ENCODE measurements at regions not wholly inside any gene's neighbourhood (a gene's known extent, or its start where the extent isn't known, plus 50 kb on each side); places are given as distances from the start of the nearest gene placed in this dataset.

GRCh38 chr3:115359536-115359935 lies 212.4 kb upstream of the ZBTB20 start:
- no peaks in the 10 kb centered on the region for H3K36me3 ChIP-seq
- no peaks in the 10 kb centered on the region for H3K27me3 ChIP-seq (replicated peaks)
- H3K4me1 ChIP-seq (replicated peaks), result 0 out of 2 replicates have a peak, but pooled peaks cover 6% of the 10 kb centered on the region
- H3K27ac ChIP-seq, result no peak overlapping the region
- H3K4me3 ChIP-seq, result no peak overlapping the region
- DNase-seq (ENCODE audit: low read depth in 1 of 2, low spot score in 2 of 2), result peak in 1 of 2 experiments; percentile 2
- no peaks in the 10 kb centered on the region for H3K9me3 ChIP-seq (replicated peaks)

GRCh38 chr3:115361806-115362205 lies 214.7 kb upstream of the ZBTB20 start:
- Histone ChIP-seq H3K4me1 (replicated peaks) (0 out of 2 replicates have a peak, but pooled peaks cover 6% of the 10 kb centered on the region), H3K36me3 (no peaks in the 10 kb centered on the region), H3K27ac (no peak overlapping the region), H3K27me3 (replicated peaks) (no peaks in the 10 kb centered on the region), H3K9me3 (replicated peaks) (no peaks in the 10 kb centered on the region), H3K4me3 (no peak overlapping the region)
- DNase-seq (ENCODE audit: low read depth in 1 of 2, low spot score in 2 of 2), result no peak

- no peaks in the 10 kb centered on the region for H3K36me3 ChIP-seq
- H3K9me3 ChIP-seq (replicated peaks), result no peaks in the 10 kb centered on the region
- DNase-seq (ENCODE audit: low read depth in 1 of 2, low spot score in 2 of 2), result no peak
- no peak overlapping the region for H3K4me3 ChIP-seq
- 0 out of 2 replicates have a peak, but pooled peaks cover 6% of the 10 kb centered on the region for H3K4me1 ChIP-seq (replicated peaks)
- no peaks in the 10 kb centered on the region for H3K27me3 ChIP-seq (replicated peaks)
- H3K27ac ChIP-seq, result no peak overlapping the region
Observed at GRCh38 chr3:115363071-115363470, 216.0 kb upstream of the ZBTB20 start.

GRCh38 chr3:115369021-115369420 lies 221.9 kb upstream of the ZBTB20 start:
- Histone ChIP-seq H3K9me3 (replicated peaks) (no peaks in the 10 kb centered on the region), H3K27me3 (replicated peaks) (no peaks in the 10 kb centered on the region), H3K36me3 (no peaks in the 10 kb centered on the region), H3K27ac (no peak overlapping the region), H3K4me3 (no peak overlapping the region), H3K4me1 (replicated peaks) (no peaks in the 10 kb centered on the region)
- DNase-seq (ENCODE audit: low read depth in 1 of 2, low spot score in 2 of 2), result no peak

- Histone ChIP-seq H3K27ac (no peak overlapping the region), H3K4me3 (no peak overlapping the region), H3K27me3 (replicated peaks) (no peaks in the 10 kb centered on the region), H3K4me1 (replicated peaks) (no peaks in the 10 kb centered on the region), H3K9me3 (replicated peaks) (no peaks in the 10 kb centered on the region), H3K36me3 (no peaks in the 10 kb centered on the region)
- DNase-seq (ENCODE audit: low read depth in 1 of 2, low spot score in 2 of 2), result no peak
Observed at GRCh38 chr3:115375362-115375761, 228.3 kb upstream of the ZBTB20 start.

- H3K27me3 ChIP-seq (replicated peaks), result no peaks in the 10 kb centered on the region
- no peak for DNase-seq (ENCODE audit: low read depth in 1 of 2, low spot score in 2 of 2)
- H3K9me3 ChIP-seq (replicated peaks), result no peaks in the 10 kb centered on the region
- H3K4me1 ChIP-seq (replicated peaks), result peaks cover 8% of the 10 kb centered on the region; the same call in 1 of the 2 replicates
- no peak overlapping the region for H3K4me3 ChIP-seq
- H3K36me3 ChIP-seq, result no peaks in the 10 kb centered on the region
- no peak overlapping the region for H3K27ac ChIP-seq
Observed at GRCh38 chr3:115380883-115381572, 233.9 kb upstream of the ZBTB20 start.

- Histone ChIP-seq H3K27me3 (replicated peaks) (no peaks in the 10 kb centered on the region), H3K36me3 (no peaks in the 10 kb centered on the region), H3K4me1 (replicated peaks) (peaks cover 8% of the 10 kb centered on the region; the same call in 1 of the 2 replicates), H3K4me3 (no peak overlapping the region), H3K27ac (no peak overlapping the region), H3K9me3 (replicated peaks) (no peaks in the 10 kb centered on the region)
- no peak for DNase-seq (ENCODE audit: low read depth in 1 of 2, low spot score in 2 of 2)
Observed at GRCh38 chr3:115381573-115381912, 234.5 kb upstream of the ZBTB20 start.

GRCh38 chr3:115381931-115382330 lies 234.8 kb upstream of the ZBTB20 start:
- DNase-seq (ENCODE audit: low read depth in 1 of 2, low spot score in 2 of 2), result no peak
- Histone ChIP-seq H3K4me3 (no peak overlapping the region), H3K9me3 (replicated peaks) (no peaks in the 10 kb centered on the region), H3K27ac (no peak overlapping the region), H3K27me3 (replicated peaks) (no peaks in the 10 kb centered on the region), H3K36me3 (no peaks in the 10 kb centered on the region), H3K4me1 (replicated peaks) (peaks cover 8% of the 10 kb centered on the region; the same call in 1 of the 2 replicates)

- no peak for DNase-seq (ENCODE audit: low read depth in 1 of 2, low spot score in 2 of 2)
- H3K27me3 ChIP-seq (replicated peaks), result no peaks in the 10 kb centered on the region
- no peaks in the 10 kb centered on the region for H3K9me3 ChIP-seq (replicated peaks)
- no peaks in the 10 kb centered on the region for H3K36me3 ChIP-seq
- H3K27ac ChIP-seq, result no peak overlapping the region
- no peak overlapping the region for H3K4me3 ChIP-seq
- peaks cover 13% of the 10 kb centered on the region; the same call in 1 of the 2 replicates for H3K4me1 ChIP-seq (replicated peaks)
Observed at GRCh38 chr3:115384381-115384780, 237.3 kb upstream of the ZBTB20 start.

- Histone ChIP-seq H3K4me3 (no peak overlapping the region), H3K4me1 (replicated peaks) (peaks cover 13% of the 10 kb centered on the region; the same call in 1 of the 2 replicates), H3K27ac (no peak overlapping the region), H3K27me3 (replicated peaks) (no peaks in the 10 kb centered on the region), H3K36me3 (no peaks in the 10 kb centered on the region), H3K9me3 (replicated peaks) (no peaks in the 10 kb centered on the region)
- no peak for DNase-seq (ENCODE audit: low read depth in 1 of 2, low spot score in 2 of 2)
Observed at GRCh38 chr3:115385774-115386730, 237.3 kb upstream of the GAP43 start.

GRCh38 chr3:115388166-115388565 lies 235.1 kb upstream of the GAP43 start:
- DNase-seq (ENCODE audit: low read depth in 1 of 2, low spot score in 2 of 2), result peak in 1 of 2 experiments; percentile 4
- Histone ChIP-seq H3K4me3 (no peak overlapping the region), H3K27me3 (replicated peaks) (no peaks in the 10 kb centered on the region), H3K36me3 (no peaks in the 10 kb centered on the region), H3K9me3 (replicated peaks) (no peaks in the 10 kb centered on the region), H3K27ac (no peak overlapping the region), H3K4me1 (replicated peaks) (peaks cover 13% of the 10 kb centered on the region; the same call in 1 of the 2 replicates)

- no peak for DNase-seq (ENCODE audit: low read depth in 1 of 2, low spot score in 2 of 2)
- Histone ChIP-seq H3K4me3 (no peak overlapping the region), H3K27me3 (replicated peaks) (no peaks in the 10 kb centered on the region), H3K36me3 (no peaks in the 10 kb centered on the region), H3K9me3 (replicated peaks) (no peaks in the 10 kb centered on the region), H3K27ac (no peak overlapping the region), H3K4me1 (replicated peaks) (peaks cover 13% of the 10 kb centered on the region; the same call in 1 of the 2 replicates)
Observed at GRCh38 chr3:115388811-115389210, 234.5 kb upstream of the GAP43 start.

- H3K4me1 ChIP-seq (replicated peaks), result peaks cover 10% of the 10 kb centered on the region
- H3K27ac ChIP-seq, result no peak overlapping the region
- no peaks in the 10 kb centered on the region for H3K27me3 ChIP-seq (replicated peaks)
- H3K36me3 ChIP-seq, result no peaks in the 10 kb centered on the region
- H3K9me3 ChIP-seq (replicated peaks), result no peaks in the 10 kb centered on the region
- H3K4me3 ChIP-seq, result no peak overlapping the region
- DNase-seq (ENCODE audit: low read depth in 1 of 2, low spot score in 2 of 2), result no peak
Observed at GRCh38 chr3:115396801-115397200, 226.5 kb upstream of the GAP43 start.

- H3K4me1 ChIP-seq (replicated peaks), result peaks cover 16% of the 10 kb centered on the region
- H3K36me3 ChIP-seq, result no peaks in the 10 kb centered on the region
- no peak overlapping the region for H3K4me3 ChIP-seq
- H3K9me3 ChIP-seq (replicated peaks), result no peaks in the 10 kb centered on the region
- no peak overlapping the region for H3K27ac ChIP-seq
- H3K27me3 ChIP-seq (replicated peaks), result no peaks in the 10 kb centered on the region
- no peak for DNase-seq (ENCODE audit: low read depth in 1 of 2, low spot score in 2 of 2)
Observed at GRCh38 chr3:115397433-115397832, 225.9 kb upstream of the GAP43 start.
